Nephron (organoid): ENCODE measurements at regions not wholly inside any gene's neighbourhood (a gene's known extent, or its start where the extent isn't known, plus 50 kb on each side); places are given as distances from the start of the nearest gene placed in this dataset.

Source experiments
- H3K27ac Mint-ChIP-seq, 3 experiments: 2 replicates each; pipeline ENCODE4 v1.8.0; 2020; ENCODE audit warnings: mixed read lengths in 3 of 3, mild to moderate bottlenecking in 2 of 3, moderate library complexity in 1 of 3
- H3K27me3 Mint-ChIP-seq: 2 replicates; pipeline ENCODE4 v1.8.0; 2021; ENCODE audit warnings: low read depth, mild to moderate bottlenecking, moderate library complexity, mixed read lengths
- H3K36me3 Mint-ChIP-seq: 2 replicates; pipeline ENCODE4 v1.8.0; 2020; ENCODE audit warnings: low read depth, mixed read lengths
- H3K4me1 Mint-ChIP-seq: 2 replicates; pipeline ENCODE4 v1.8.0; 2020; ENCODE audit warnings: mixed read lengths
- H3K4me3 Mint-ChIP-seq, 3 experiments: 2 replicates each; pipeline ENCODE4 v1.8.0; 2020; ENCODE audit warnings: mild to moderate bottlenecking in 3 of 3, mixed read lengths in 3 of 3, moderate library complexity in 2 of 3
- H3K9me3 Mint-ChIP-seq: 2 replicates; pipeline ENCODE4 v1.8.0; 2020; ENCODE audit warnings: mixed read lengths
- CTCF ChIP-seq, 3 experiments: fragments of 200-600 bp; sonication (generic); IDR thresholded peaks; one replicate each; pipeline ENCODE4 v1.5.0; 2021; ENCODE audit warnings: antibody characterized with exemption in 3 of 3; ENCODE audit not compliant: unreplicated experiment in 3 of 3

GRCh38 chr11:106456647-106457046, 379.2 kb downstream of the AASDHPPT start:
- Mint-ChIP-seq H3K4me3 (no peak overlapping the region), H3K9me3 (peaks cover 8% of the 10 kb centered on the region), H3K27me3 (no peaks in the 10 kb centered on the region), H3K36me3 (no peaks in the 10 kb centered on the region), H3K4me1 (peaks cover 23% of the 10 kb centered on the region), H3K27ac (no peak overlapping the region)
- TF ChIP-seq CTCF (IDR thresholded peaks at IDR 0.05; ENCODE audit: unreplicated experiment in 3 of 3), result no peak

GRCh38 chr11:106457727-106458126, 380.3 kb downstream of the AASDHPPT start:
- Mint-ChIP-seq H3K36me3 (no peaks in the 10 kb centered on the region), H3K4me1 (peaks cover 33% of the 10 kb centered on the region), H3K27me3 (no peaks in the 10 kb centered on the region), H3K4me3 (no peak overlapping the region), H3K27ac (no peak overlapping the region), H3K9me3 (peaks cover 4% of the 10 kb centered on the region)
- no peak for TF ChIP-seq CTCF (IDR thresholded peaks at IDR 0.05; ENCODE audit: unreplicated experiment in 3 of 3)

- peaks cover 44% of the 10 kb centered on the region for H3K4me1 Mint-ChIP-seq
Measured at GRCh38 chr11:106459135-106459534, 381.7 kb downstream of the AASDHPPT start.

GRCh38 chr11:106461148-106461691, 383.8 kb downstream of the AASDHPPT start:
- TF ChIP-seq CTCF (IDR thresholded peaks at IDR 0.05; ENCODE audit: unreplicated experiment in 3 of 3), result no peak
- Mint-ChIP-seq H3K4me1 (peaks cover 60% of the 10 kb centered on the region), H3K36me3 (no peaks in the 10 kb centered on the region), H3K27me3 (no peaks in the 10 kb centered on the region), H3K4me3 (no peak overlapping the region), H3K9me3 (no peaks in the 10 kb centered on the region), H3K27ac (peak overlapping the region; percentile 72 to 81 (median 74))

More at GRCh38 chr11:106459135-106459534, 381.7 kb downstream of the AASDHPPT start:
- Mint-ChIP-seq H3K27me3 (no peaks in the 10 kb centered on the region), H3K4me3 (no peak overlapping the region), H3K27ac (peak overlapping the region; percentile 4 to 33 (median 20)), H3K36me3 (no peaks in the 10 kb centered on the region), H3K9me3 (peaks cover 4% of the 10 kb centered on the region)
- TF ChIP-seq CTCF (IDR thresholded peaks at IDR 0.05; ENCODE audit: unreplicated experiment in 3 of 3), result no peak

GRCh38 chr11:106461839-106462545, 384.5 kb downstream of the AASDHPPT start:
- Mint-ChIP-seq H3K36me3 (no peaks in the 10 kb centered on the region), H3K27me3 (no peaks in the 10 kb centered on the region), H3K9me3 (no peaks in the 10 kb centered on the region), H3K4me1 (peaks cover 67% of the 10 kb centered on the region), H3K27ac (peak overlapping the region; percentile 72 to 81 (median 74)), H3K4me3 (peak overlapping the region in 1 of 3 experiments; percentile 26)
- TF ChIP-seq CTCF (IDR thresholded peaks at IDR 0.05; ENCODE audit: unreplicated experiment in 3 of 3), result no peak

GRCh38 chr11:106463154-106463553, 385.7 kb downstream of the AASDHPPT start:
- no peak for TF ChIP-seq CTCF (IDR thresholded peaks at IDR 0.05; ENCODE audit: unreplicated experiment in 3 of 3)
- no peak overlapping the region for H3K4me3 Mint-ChIP-seq
- H3K9me3 Mint-ChIP-seq, result no peaks in the 10 kb centered on the region
- peak overlapping the region; percentile 76 to 88 (median 81) for H3K27ac Mint-ChIP-seq
- no peaks in the 10 kb centered on the region for H3K27me3 Mint-ChIP-seq
- H3K4me1 Mint-ChIP-seq, result peaks cover 79% of the 10 kb centered on the region
- H3K36me3 Mint-ChIP-seq, result no peaks in the 10 kb centered on the region
